Colonic mucosa (tissue), 4 donors: ENCODE measurements at regions not wholly inside any gene's neighbourhood (a gene's known extent, or its start where the extent isn't known, plus 50 kb on each side); places are given as distances from the start of the nearest gene placed in this dataset.
"Not testable (repeated sequence)": the region's sequence is repeated elsewhere in the genome, so short reads cannot be mapped to it uniquely, and the experiment has no call there.

Source experiments
- DNase-seq: peaks from one replicate; pipeline ENCODE4 v3.0.0-alpha.2; 2020
- H3K27ac ChIP-seq: fragments of 200-600 bp; one replicate; pipeline ENCODE4 v1.8.0; 2021
- H3K27me3 ChIP-seq: fragments of 200-600 bp; one replicate; pipeline ENCODE4 v1.8.0; 2021
- H3K36me3 ChIP-seq: fragments of 200-600 bp; one replicate; pipeline ENCODE4 v1.8.0; 2021
- H3K4me1 ChIP-seq: fragments of 200-600 bp; one replicate; pipeline ENCODE4 v1.8.0; 2021; ENCODE audit warnings: mild to moderate bottlenecking
- H3K4me3 ChIP-seq: fragments of 200-600 bp; one replicate; pipeline ENCODE4 v1.8.0; 2021
- H3K9ac ChIP-seq, 2 donors: one replicate each; pipeline ENCODE4 v1.7.0; 2013; ENCODE audit warnings: control low read depth in 2 of 2, low read depth in 2 of 2, low read length in 2 of 2
- H3K9me3 ChIP-seq: fragments of 200-600 bp; one replicate; pipeline ENCODE4 v1.8.0; 2021
- intact Hi-C: fragments of 100-400 bp; cut with DNase I; formaldehyde crosslinking; loops from one replicate; pipeline ENCODE4 v1.14.1; 2022
- TF ChIP-seq, protein P1 (sequence below): fragments of 200-600 bp; IDR thresholded peaks from one replicate; pipeline ENCODE4 v1.8.0; 2022; ENCODE audit warnings: antibody characterized with exemption, mild to moderate bottlenecking
- donor health status: healthy.
- donor health status: DM: no; HTN: no; CAD: no.
- donor health status: DM: no; HTN: no; CAD: no.

DNA sequence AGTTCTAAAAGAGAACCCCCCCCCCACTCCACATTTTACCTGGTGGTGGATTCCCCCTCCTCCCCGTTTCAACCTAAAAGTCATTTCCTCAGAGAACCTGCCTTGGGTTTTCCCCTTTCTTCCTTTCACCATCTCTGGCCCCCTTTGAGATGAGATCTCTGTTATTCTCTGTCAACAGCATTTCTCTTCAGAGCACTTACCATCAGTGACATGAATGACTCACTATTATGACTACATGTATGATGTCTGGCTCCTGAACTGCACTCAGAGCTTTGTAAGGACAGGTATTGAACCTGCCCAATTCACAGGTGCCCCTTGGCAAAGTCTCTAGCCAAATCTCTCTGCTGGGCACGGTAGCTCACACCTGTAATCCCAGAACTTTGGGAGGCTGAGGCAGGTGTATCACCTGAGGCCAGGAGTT lies 61.4 kb upstream of the JARID2 start:
- H3K36me3 ChIP-seq: no peaks in the 10 kb centered on the region
- H3K9ac ChIP-seq: no peak overlapping the region
- TF ChIP-seq, protein P1, sequence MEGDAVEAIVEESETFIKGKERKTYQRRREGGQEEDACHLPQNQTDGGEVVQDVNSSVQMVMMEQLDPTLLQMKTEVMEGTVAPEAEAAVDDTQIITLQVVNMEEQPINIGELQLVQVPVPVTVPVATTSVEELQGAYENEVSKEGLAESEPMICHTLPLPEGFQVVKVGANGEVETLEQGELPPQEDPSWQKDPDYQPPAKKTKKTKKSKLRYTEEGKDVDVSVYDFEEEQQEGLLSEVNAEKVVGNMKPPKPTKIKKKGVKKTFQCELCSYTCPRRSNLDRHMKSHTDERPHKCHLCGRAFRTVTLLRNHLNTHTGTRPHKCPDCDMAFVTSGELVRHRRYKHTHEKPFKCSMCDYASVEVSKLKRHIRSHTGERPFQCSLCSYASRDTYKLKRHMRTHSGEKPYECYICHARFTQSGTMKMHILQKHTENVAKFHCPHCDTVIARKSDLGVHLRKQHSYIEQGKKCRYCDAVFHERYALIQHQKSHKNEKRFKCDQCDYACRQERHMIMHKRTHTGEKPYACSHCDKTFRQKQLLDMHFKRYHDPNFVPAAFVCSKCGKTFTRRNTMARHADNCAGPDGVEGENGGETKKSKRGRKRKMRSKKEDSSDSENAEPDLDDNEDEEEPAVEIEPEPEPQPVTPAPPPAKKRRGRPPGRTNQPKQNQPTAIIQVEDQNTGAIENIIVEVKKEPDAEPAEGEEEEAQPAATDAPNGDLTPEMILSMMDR: no peak
- intact Hi-C loops: no loop called here
- no peaks in the 10 kb centered on the region for H3K4me1 ChIP-seq
- no peak for DNase-seq
- no peak overlapping the region for H3K27ac ChIP-seq
- no peaks in the 10 kb centered on the region for H3K9me3 ChIP-seq
- no peaks in the 10 kb centered on the region for H3K27me3 ChIP-seq
- no peak overlapping the region for H3K4me3 ChIP-seq

GRCh38 chr6:15185111-15185510 lies 60.8 kb upstream of the JARID2 start:
- H3K27ac ChIP-seq, DNase-seq, intact Hi-C loops, H3K9me3 ChIP-seq, H3K36me3 ChIP-seq, H3K4me3 ChIP-seq, H3K9ac ChIP-seq, H3K27me3 ChIP-seq, H3K4me1 ChIP-seq: not testable (repeated sequence)

GRCh38 chr6:15193451-15193850 lies 52.4 kb upstream of the JARID2 start:
- H3K4me3 ChIP-seq, H3K27ac ChIP-seq, H3K27me3 ChIP-seq, H3K9me3 ChIP-seq, H3K9ac ChIP-seq, DNase-seq, H3K36me3 ChIP-seq, H3K4me1 ChIP-seq, intact Hi-C loops: not testable (repeated sequence)

- intact Hi-C loops: no loop called here
- H3K27ac ChIP-seq: no peak overlapping the region
- no peaks in the 10 kb centered on the region for H3K27me3 ChIP-seq
- DNase-seq: no peak
- no peak overlapping the region for H3K9ac ChIP-seq
- H3K4me3 ChIP-seq: no peak overlapping the region
- TF ChIP-seq, protein P1: no peak
- no peaks in the 10 kb centered on the region for H3K4me1 ChIP-seq
- no peaks in the 10 kb centered on the region for H3K9me3 ChIP-seq
- H3K36me3 ChIP-seq: no peaks in the 10 kb centered on the region
These were observed 51.4 kb upstream of the JARID2 start for GRCh38 chr6:15194453-15194852.
